HG02678 (cell line): ENCODE measurements at regions not wholly inside any gene's neighbourhood (a gene's known extent, or its start where the extent isn't known, plus 50 kb on each side); places are given as distances from the start of the nearest gene placed in this dataset.

ENCODE experiments used
- ATAC-seq: cut with Tn5 transposase; IDR thresholded peaks from one replicate; pipeline ENCODE4 v1.9.1; 2021; ENCODE audit warnings: mild to moderate bottlenecking, moderate library complexity; ENCODE audit not compliant: unreplicated experiment

DNA sequence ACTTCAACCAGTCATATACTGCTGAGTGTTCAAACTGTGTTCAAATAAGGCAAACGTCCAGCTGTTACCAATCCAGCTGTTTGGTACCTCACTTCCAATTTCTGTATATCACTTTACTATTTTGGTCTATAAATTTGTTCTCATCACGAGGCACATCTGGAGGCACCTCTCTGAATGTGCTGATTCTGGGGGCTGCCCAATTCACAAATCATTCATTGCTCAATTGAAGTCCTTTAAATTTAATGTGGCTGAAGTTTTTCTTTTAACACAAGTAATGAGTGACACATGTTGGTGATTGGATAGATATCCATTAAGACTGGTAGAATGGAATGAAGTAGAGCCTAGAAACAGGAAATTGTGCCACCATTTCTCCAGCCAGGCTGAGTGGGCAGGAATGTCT, 617.0 kb upstream of the TMEM132C start:
- no peak for ATAC-seq

DNA sequence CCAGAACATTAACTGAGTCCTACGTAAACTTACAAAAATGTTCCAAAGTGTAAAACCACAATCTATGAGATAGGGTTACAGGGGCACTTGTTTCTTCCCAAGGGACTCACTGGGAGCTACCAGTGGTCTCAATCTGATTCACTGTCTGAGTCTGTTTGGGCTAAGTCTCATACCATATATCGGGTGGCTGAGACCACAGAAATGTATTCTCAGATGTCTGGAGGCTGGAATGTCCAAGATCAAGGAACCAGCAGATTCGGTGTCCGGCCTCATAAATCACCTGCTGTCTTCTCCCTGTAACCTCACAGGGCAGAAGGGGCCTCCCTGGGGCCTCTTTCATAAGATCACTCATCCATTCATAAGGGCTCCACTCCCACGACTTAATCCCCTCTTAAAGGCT, 616.3 kb upstream of the TMEM132C start:
- ATAC-seq = no peak

DNA sequence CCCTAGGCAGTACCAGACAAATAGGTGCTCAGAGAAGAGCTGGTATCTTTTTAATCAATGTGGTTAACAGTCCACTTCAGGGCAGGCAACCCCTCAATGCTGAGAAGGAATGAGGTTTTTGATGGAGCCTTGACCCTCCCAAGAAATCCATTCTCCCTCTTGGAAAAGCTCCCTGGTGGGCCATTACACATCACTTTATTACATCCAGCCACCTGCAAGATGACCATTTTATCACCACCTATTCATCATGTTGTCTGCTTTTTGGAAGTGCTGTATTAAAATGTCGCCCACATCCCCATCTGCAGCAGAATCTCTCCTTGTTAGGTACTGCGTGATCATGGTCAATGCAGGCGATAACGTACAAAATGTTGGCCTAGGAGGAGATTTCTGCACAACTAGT, 614.7 kb upstream of the TMEM132C start:
- ATAC-seq = no peak

DNA sequence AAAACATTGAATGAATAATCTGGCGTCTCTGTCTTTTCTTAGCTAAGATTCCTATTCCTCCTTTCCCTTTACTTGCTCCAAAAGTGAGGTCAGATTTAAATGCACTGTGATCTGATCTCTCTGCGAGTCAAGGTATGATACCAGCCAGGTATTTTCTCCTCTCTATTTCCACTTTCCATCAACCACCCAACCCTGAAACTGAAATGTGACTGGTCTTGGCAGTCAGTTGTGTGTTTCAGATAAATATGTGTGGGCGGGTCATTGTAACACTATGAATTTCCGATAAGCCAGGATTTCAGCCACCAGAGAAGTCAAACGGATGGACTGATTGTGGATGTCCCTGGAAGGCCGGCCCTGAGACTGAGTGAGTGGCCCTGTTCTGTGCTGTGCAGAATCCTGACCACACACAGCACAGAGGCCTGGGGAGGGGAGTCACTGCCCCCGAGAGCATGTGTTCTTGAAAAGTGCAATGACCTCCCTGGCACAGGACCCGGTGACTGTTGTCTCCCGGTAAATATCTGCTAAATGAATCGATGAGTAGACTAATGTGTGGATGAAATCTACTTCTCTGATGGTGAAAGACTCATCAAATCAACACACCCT, 612.5 kb upstream of the TMEM132C start:
- ATAC-seq = no peak

DNA sequence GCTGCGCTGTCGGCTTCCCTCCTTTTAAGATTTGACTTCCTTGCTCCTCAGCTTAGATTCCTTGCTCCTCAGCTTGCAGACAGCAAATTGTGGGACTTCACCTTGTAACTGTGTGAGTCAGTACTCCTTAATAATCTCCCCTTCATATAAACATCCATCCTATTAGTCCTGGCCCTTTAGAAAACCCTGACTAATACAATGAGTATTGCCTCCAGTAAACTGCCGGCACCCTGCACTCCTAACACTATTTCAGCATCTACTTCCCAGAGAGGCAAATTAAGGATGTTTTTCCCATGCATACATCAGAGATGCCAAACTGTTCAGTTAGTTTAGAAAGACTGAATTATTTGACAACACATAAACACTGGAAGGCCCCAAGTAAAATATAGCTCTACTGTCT, 611.3 kb upstream of the TMEM132C start:
- no peak for ATAC-seq

DNA sequence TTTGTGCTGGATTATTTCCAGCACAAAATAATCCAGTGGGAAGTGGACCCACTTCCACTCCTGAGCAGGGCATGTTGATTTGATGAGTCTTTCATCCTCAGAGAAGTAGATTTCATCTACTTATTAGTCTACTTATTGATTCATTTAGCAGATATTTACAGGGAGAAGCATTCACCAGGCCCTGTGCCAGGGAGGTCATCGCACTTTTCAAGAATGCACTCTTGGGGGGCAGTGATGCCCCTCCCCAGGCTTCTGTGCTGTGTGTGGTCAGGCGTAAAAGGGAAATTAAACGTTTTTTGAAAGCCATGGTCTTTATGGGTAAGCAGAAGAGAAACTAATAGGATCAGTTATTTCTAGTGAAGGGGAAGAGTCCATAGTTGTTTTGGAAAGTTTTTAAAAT, 610.7 kb upstream of the TMEM132C start:
- no peak for ATAC-seq

DNA sequence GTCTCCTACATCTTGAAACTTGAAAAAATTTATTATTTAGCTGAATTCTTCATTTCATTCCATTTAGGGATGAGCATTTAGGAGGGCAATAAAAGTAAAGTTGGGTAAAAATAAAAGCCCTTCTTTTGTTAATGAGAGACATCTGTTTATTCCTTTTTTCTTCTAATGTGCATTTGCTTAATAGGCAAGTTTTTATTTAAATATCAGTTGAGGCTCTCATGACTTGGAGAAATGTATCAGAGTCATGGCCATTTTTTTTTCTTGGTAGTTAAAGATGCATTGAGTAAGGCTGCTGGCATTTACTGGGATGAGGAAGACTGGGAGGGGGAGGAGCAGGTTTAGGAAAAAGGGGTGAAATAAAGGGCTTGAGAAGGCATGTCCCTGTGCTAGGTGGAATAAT, 609.9 kb upstream of the TMEM132C start:
- no peak for ATAC-seq

DNA sequence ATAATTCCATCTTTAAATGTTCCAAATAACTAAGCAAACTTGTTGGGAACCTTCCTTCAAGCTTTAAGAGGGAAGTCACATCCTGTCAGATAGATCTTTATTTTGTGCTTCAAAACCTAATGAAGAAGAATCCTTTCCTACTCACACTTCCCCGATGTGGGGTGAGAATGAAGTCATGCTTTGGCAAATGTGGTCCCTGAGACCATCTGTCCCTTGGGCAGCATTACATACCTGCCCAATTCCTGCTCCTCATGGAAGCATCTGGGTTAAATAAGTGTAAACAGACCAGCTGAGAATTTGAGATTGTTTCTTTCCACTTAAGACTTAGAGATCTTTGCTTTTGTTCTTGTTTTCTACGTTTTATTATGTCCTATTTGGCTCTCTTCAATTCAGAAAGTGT, 606.0 kb upstream of the TMEM132C start:
- ATAC-seq = no peak

DNA sequence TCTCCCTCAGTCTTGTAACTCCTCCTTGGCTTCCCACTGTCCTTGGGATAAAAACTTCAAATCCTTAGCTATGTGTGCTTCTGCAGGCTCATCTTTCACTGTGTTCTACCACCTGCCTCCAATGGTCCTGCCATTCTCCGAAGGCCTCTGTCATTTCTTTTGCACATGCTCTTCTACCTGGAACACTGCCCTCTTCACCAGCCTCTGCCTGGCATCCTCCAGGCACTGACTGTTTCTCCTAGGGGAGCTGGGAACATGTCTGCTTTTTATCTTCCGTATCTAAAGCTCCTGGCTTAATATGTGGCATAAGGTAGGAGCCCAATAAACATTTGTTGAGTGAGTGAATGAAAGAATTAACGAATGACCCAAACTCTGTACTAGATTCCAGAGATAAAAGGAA, 603.3 kb upstream of the TMEM132C start:
- ATAC-seq = no peak

DNA sequence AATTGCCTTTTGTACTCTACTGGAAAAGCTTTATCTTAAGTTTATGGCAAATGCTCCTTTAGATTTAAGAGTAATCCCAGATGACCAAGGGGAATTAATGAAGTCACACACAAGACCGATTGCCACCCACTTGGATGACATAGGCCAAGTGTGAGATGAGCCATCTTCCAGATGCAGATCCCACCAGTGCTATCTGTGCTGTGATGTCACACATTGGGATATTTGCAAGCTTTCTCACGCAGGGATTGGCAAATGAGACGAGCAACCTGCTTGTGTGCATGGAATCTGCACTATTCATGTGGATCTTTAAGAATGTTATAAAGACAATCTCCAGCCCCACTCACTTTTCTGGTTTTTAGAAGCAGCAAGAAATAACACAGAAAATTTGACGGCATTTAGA, 602.1 kb upstream of the TMEM132C start:
- ATAC-seq = no peak

DNA sequence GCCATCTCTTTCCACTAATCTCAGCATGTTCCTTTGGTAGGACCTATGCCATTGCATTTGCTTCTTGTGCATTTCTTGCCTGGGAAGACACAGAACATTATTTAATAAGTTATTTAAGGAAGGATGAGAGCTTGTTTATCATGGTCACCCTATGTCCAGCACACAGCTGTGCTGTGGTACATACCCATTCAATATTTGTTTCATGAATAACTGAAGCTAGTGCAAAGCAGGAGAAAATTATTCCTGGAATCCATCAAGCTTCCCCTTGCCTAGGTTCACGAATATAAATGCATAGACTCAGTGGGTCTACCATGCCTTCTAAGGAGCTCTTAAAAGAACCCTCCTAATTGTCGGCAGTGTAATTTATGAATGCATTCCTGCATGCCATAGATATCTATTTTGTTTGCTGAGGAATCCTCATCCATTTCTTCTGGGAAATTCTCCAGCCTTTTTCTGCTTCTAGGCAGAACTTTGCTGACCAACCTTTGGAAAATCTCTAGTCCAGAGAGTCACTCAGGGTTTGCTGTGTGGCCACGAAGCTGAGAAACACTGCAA, 599.8 kb upstream of the TMEM132C start:
- ATAC-seq = no peak

DNA sequence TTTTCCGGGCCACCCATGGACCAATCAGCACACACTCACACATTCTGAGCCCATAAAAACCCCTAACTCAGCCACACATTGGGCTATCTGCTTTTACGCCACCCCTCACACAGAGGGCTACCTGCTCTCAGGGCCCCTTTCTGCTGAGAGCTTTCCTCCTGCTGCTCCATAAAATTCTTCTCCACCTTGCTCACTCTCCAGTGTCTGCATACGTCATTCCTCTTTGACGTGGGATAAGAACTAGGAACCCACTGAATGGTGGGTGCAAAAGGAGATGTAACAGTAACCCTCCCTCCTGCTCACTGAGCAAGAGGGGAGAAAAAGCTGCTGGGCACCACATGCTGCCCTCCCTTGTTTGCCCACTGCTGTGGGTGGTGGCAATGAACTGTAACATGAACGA, 596.7 kb upstream of the TMEM132C start:
- no peak for ATAC-seq

DNA sequence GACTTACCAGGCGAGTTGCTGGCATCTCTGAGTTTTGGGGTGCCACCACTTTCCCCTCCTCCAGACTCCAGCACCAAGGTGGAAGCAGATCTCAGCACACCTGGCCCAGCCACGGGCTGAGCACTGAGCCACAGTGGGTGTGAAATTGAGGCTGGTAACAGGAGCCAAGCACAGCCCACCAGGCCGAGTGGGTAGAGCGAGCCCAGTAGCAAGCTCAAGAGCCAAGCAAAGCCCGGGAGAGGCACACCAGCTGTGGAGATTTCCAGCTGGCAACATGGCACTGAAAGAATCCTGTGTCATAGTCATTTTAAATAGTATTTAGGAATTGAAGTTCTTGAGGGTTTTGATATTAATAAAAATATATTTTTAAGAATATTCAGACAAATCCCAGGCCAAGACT, 596.2 kb upstream of the TMEM132C start:
- no peak for ATAC-seq

DNA sequence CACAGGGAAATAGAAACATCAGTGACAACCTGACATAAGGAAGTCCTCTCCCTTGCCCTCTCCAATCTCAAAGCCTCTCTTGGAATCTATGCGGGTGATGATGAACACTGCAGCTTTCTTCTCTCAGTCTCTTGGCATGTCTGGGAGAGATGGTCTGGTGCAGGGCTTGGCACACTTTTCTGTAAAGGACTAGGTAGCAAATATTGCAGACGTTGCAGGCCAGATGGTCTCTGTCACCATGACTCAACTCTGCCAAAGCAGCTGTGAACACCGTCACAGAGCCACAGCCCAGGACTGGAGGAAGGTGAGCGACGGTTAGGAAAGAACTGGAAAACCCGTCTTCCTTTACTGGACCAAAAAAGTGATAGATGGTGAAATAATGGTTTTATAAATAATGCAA, 591.0 kb upstream of the TMEM132C start:
- ATAC-seq = no peak

DNA sequence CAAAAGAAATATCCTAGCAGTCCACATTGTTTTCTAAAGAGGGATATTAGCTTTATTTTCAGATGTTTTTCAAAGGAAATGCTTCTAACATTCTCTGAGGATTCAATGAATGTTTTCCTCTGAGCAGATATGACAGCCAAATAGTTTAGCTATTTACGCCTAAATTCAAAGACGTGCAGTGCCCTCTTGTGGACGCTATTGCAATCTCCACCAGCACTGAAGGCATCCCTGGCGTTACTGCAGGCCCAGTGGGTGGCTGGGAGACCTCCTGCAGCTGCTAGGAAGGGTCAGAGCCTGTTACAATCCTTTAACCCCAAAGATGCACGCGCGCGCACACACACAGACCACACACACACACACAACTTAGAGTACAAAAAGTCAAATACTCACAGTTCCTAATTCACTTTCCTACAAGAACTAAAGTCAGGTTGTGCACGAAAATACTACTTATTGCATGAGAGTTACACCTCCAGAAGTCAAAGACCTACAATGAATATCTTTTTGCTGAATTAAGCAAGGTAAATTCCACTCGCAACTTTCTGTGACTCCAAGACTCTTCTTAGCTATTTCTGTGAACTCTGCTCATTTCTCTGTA, 589.3 kb upstream of the TMEM132C start:
- peak; percentile 58 for ATAC-seq

DNA sequence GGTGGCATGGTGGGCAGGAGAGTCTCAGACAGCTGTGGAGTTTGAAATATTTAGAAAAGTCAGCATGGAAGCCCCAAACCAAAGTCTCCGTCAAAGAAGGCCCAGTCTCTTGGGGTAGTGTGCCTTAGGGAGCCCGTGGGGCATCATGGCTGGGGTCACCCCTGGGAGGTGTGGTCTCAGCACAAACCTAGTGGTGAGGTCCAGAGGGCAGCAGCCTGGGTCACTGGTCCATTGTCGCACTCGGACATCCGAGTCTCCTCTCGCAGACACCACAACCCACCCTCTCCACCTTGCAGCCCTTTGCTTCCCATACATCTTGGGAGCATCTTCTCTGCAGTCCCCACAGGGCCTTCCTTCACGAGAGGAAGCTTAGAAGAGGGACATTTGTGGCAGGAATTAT, 588.0 kb upstream of the TMEM132C start:
- ATAC-seq = no peak

DNA sequence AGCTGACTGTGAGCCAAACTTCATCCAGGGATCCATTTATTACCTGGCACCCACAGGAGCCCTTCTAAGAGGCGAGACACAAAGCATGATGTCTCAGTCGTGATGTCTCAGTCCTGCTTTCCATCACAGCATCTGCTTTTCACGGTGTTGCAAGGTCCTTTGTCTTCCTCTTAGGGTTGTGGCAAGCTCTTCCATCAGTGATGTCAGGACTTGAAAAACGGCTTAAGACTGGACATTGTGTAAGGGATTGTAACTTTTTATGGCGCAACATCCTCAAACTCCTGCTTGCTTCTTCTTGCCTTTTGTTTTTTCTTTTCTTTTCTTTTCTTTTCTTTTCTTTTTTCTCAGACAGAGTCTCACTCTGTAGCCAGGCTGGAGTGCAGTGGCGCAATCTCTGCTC, 586.5 kb upstream of the TMEM132C start:
- no peak for ATAC-seq

DNA sequence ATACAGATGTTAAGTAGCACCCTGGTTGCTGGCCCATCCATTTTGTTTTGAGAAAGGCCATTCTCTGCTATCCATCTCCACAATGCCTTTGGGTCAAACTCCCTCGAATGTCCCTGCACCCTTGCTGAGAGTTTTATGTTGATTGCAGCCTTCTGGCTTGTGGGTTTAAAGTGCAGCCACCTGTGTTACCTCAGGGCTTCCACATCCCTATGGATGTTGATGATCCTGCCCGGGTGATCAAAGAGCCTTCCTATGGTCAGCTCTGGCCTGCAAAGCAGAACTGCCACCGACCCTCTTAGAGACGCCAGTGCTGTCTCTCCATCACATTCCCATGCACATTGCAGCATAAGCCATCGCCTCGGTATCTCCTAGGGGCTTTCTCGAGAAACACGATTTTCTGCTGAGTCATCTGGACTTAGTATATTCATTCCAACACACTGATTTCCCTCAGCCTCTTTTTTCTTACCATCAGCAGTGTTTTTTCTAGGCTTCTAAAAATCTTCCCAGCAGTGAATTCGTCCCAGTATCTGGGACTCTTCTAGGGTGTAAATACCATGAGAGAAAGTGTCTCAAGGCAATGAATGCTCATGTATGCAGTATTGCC, 585.7 kb upstream of the TMEM132C start:
- no peak for ATAC-seq

DNA sequence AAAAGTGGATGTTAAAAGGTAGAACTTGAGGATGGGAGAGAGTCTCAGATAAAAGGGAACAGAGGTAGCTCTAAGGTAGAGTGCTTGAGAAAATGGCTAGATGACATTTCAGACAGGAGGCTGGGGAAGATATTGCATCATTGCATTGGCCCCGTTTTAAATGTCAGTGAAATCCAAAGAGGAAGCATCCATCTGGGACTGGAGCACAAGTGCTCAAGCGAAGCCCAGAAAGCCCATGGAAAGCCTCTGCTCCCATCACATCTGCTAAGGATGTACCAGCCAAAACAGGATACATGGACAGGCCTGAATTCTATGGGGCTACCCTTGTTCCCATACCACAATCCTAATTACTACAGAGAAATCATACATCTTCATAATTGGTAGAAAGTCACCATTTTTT, 581.5 kb upstream of the TMEM132C start:
- ATAC-seq = no peak

DNA sequence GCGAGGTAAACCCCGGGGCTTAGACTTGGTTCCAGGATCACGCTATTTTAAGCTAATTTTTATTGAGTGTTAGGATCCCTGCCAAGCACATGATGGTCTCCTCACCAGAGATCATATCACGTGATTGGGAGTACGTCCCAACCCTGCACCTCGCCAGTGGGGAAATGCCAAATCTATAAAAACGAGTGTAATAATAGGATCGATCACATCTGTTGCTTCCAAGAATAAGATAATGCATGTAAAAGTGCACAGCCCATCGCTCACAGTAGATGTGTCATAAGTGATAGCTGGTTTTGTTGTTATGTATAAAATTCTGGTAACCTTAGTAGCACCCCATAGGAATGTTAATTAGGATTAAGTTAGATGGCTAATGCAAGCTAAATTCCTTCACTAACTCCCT, 581.0 kb upstream of the TMEM132C start:
- no peak for ATAC-seq

DNA sequence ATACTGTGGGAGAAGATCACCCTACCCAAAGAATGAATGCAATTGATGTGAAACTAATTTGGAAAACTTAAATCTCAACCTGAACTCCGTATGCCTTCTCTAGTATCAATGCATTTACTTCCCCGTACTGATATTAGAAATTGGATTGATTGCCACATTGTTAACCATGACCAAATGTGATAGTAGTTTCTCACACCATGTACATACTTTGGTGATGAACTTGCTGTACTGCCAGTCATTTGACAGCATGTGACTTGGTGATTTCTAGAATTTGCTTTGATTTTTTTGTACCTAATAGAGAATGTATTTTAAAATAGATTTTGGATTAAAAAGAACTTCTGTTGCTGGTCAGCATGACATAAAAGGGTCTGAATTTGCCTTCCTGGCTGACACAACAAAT, 579.8 kb upstream of the TMEM132C start:
- ATAC-seq = no peak

DNA sequence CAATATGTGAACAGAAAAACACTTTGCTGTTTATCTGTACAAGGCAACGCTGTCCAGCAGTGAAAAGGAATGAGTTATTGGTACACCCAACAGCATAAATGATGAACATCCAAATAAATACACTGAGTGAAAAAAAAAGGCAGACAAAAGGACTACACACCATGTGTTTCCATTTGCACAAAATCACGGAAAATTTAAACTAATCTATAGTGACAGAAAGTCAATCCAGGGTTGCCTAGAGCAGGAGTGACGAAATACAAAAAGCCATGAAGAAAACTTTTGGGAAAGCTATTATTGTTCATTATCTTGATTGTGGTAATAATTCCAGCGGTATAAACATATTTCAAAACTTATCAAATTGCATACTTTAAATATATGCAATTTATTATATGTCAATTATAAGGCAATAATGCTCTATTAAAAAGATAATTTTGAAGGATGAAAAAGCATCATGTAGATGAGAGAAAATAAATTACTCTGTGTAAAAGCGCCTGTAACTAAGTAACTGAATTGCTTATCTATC, 578.0 kb upstream of the TMEM132C start:
- ATAC-seq = no peak
